GM20000 (cell line): ENCODE measurements at regions not wholly inside any gene's neighbourhood (a gene's known extent, or its start where the extent isn't known, plus 50 kb on each side); places are given as distances from the start of the nearest gene placed in this dataset.

Experiments
- DNase-seq: peaks from one replicate; pipeline ENCODE4 v3.0.0; 2012; ENCODE audit warnings: low spot score
- TF ChIP-seq, protein P1 (sequence below): IDR thresholded peaks from 2 replicates; pipeline ENCODE4 v1.5.1; 2012; ENCODE audit warnings: mild to moderate bottlenecking, control low read depth; ENCODE audit errors: extremely low read depth, missing control alignments

DNA sequence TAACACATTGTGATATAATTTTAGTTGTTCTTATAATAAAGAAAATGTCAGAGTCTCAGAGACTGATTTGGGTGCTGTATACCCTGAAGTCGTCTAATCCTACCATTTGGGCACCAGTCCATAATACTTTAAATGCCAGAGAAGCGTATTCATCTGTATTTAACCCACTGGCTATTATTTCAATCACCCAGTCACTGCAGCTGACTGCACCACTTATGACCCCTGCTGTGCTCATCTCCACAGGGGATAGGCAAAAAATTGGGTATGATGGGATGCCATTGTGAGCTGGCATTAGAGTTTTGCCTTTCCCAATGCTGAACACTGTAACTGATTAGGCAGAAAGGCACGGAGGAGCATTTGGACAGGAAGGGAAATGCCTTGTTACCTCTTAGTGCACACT, 599.7 kb downstream of the CAAP1 start:
- TF ChIP-seq, protein P1, sequence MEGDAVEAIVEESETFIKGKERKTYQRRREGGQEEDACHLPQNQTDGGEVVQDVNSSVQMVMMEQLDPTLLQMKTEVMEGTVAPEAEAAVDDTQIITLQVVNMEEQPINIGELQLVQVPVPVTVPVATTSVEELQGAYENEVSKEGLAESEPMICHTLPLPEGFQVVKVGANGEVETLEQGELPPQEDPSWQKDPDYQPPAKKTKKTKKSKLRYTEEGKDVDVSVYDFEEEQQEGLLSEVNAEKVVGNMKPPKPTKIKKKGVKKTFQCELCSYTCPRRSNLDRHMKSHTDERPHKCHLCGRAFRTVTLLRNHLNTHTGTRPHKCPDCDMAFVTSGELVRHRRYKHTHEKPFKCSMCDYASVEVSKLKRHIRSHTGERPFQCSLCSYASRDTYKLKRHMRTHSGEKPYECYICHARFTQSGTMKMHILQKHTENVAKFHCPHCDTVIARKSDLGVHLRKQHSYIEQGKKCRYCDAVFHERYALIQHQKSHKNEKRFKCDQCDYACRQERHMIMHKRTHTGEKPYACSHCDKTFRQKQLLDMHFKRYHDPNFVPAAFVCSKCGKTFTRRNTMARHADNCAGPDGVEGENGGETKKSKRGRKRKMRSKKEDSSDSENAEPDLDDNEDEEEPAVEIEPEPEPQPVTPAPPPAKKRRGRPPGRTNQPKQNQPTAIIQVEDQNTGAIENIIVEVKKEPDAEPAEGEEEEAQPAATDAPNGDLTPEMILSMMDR: no peak

DNA sequence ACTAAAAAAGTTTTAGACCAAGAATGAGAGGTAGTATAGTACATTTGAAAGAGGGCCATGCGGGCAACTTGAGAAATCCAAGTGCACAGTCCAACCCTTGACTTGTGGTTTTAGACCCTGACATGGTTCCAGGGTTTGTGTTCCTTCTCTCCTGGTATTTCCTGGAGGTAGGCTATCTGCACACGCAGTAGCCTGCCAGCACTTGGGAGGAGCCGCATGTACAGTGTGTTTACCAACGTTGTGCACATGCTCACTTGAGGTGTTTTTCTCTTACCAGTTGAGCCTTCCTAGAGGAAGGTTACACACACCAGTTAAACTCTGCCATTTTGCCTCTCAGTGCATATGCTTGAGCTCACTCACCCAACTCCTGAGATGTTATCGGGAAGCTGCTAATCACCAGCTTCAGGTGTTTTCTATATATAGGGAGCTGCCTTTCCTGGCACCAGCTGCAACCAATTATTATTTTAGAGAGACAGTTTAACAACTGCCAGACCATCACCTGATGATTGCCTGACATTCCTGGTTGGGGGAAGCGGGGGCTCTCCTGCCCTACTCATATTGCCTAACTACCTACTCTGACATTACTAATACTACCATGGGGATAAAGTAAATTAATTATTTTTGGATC, 593.4 kb upstream of the TUSC1 start:
- TF ChIP-seq, protein P1: no peak
- DNase-seq: no peak

More for the DNA sequence above, 599.7 kb downstream of the CAAP1 start:
- DNase-seq: no peak

DNA sequence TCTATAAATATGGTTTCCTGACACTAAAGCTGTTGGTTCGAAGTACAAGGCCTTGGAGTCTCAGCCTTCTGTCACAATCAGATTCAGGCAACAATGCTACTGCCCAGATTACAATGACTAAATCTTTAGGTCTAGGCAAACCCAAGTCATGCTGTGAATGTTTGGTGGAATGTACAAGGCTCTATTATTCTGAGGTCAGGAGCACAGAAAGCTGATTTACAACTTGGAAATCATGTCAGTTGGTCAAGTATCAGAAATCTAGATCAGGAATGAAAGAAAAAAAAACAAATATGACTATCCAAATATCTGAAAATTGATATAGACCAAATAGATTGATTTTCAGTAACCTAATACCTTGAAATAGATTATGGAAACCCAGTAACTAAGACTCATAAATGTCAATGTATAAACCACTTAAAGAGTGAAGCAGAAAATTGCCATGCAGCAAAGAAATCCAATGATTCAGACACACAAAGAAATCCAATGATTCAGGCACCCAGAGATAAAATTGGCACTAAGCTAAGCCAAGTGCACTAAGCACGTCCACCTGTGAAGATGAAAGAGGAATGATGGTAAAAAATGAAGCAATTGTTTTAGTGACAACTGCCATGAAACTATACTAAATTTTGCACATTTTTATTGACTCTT, 588.0 kb upstream of the TUSC1 start:
- DNase-seq: no peak
- TF ChIP-seq, protein P1: no peak

DNA sequence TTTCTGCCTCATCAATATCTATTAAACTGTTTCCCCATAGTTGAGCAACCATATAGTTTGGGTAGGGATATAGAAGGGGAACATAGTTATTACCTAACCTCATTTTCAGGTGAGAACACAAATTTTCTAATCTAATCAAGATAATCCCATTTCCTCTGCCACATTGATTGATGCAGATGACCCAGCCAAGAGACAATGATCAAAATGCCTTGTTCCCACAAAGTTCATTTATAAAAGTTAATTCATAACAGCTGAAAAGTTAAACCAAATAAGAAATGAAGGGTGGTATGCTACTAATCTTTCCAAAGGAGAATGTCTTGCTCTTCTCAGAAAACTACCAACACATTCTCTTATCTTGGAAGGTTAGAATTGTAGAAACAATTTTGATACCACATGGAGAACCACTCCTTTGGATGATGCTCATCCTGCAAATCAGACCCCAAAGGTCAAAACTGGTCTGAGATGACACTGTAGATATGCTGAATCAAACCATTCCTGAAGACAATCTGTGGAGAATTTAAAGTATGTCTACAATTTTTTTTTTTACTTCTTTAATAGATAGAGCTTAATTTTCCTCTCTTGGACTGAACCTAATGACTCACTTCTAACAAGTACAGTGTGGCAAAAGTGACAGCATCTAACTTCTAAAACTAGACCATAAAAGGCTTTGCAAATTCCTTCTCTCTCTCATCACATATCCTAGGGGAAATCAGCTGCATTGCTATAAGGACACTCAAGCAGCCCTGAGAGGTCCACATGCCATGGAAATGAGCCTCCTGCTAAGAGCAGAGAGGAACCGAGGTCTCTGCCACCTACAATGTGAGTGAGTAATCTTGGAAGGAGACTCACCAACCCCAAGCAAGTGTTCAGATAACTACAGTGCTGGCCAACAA, 586.7 kb upstream of the TUSC1 start:
- TF ChIP-seq, protein P1: no peak
- no peak for DNase-seq

DNA sequence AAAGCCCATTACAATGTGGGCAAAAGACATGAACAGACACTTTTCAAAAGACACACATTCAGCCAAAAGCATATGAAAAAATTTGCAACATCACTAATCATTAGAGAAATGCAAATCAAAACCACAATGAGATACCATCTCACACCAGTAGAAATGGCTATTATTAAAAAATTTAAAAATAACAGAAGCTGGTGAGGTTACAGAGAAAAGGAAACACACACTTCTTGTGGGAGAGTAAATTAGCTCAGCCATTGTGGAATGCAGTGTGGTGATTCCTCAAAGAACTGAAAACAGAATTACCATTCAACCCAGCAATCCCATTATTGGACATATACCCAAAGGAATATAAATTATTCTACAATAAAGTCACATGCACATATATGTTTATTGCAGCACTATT, 585.2 kb upstream of the TUSC1 start:
- TF ChIP-seq, protein P1: no peak

DNA sequence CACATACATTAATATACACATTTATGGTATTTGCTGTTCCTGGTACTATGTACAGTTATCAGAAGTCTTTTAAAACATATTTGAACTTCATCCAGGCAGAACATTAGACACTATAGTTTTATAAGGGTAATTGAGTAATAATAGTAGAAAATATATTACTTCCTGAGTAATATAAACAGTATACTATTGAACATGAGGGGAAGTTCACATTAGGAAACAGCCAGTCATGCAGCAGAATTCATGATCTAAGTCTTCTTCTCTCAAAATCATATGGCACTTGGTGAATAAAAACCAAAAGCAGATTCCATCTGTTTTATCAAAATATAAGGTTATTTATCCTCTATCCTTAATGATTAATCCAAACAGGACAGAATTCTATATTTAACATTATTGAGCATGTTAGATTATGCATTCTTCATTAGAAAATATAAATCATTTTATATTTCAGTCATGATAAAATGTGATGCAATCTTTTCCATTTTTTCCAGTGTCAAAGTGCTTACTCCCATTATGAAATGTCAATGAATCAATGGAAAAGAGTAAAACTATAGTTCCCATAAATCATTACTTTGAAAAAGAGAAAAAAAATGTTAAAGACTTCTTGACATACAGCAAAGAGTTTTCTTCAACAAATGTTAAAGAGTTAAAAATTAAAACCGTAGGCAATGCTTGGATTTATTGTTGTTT, 584.3 kb upstream of the TUSC1 start:
- no peak for DNase-seq
- TF ChIP-seq, protein P1: no peak

More for the DNA sequence above, 585.2 kb upstream of the TUSC1 start:
- no peak for DNase-seq
